ENCODE measurements at regions not wholly inside any gene's neighbourhood (a gene's known extent, or its start where the extent isn't known, plus 50 kb on each side); places are given as distances from the start of the nearest gene placed in this dataset.

GRCh38 chr2:81550277-81550676, 1245.7 kb upstream of the LRRTM1 start:
- DNase-seq (ENCODE audit: low spot score), result no peak

- no peak for DNase-seq (ENCODE audit: low spot score)
These were observed 1245.1 kb upstream of the LRRTM1 start for GRCh38 chr2:81549646-81550045.

GRCh38 chr2:81545626-81546025, 1241.1 kb upstream of the LRRTM1 start:
- DNase-seq (ENCODE audit: low spot score), result no peak

- DNase-seq (ENCODE audit: low spot score), result no peak
These were observed 1237.6 kb upstream of the LRRTM1 start for GRCh38 chr2:81542119-81542518.

GRCh38 chr2:81529944-81530343, 1225.4 kb upstream of the LRRTM1 start:
- DNase-seq (ENCODE audit: low spot score), result no peak

GRCh38 chr2:81528852-81529480, 1224.4 kb upstream of the LRRTM1 start:
- no peak for DNase-seq (ENCODE audit: low spot score)

- DNase-seq (ENCODE audit: low spot score), result no peak
These were observed 1218.8 kb upstream of the LRRTM1 start for GRCh38 chr2:81523344-81523743.

- DNase-seq (ENCODE audit: low spot score), result no peak
These were observed 1208.8 kb upstream of the LRRTM1 start for GRCh38 chr2:81513328-81513727.

- DNase-seq (ENCODE audit: low spot score), result no peak
These were observed 1201.0 kb upstream of the LRRTM1 start for GRCh38 chr2:81505586-81505985.

GRCh38 chr2:81495556-81495955, 1191.0 kb upstream of the LRRTM1 start:
- no peak for DNase-seq (ENCODE audit: low spot score)

GRCh38 chr2:81483254-81483653, 1178.7 kb upstream of the LRRTM1 start:
- DNase-seq (ENCODE audit: low spot score), result no peak

- no peak for DNase-seq (ENCODE audit: low spot score)
These were observed 1177.4 kb upstream of the LRRTM1 start for GRCh38 chr2:81481994-81482368.

- no peak for DNase-seq (ENCODE audit: low spot score)
These were observed 1176.9 kb upstream of the LRRTM1 start for GRCh38 chr2:81481242-81481993.

- no peak for DNase-seq (ENCODE audit: low spot score)
These were observed 1162.5 kb upstream of the LRRTM1 start for GRCh38 chr2:81467096-81467495.

- DNase-seq (ENCODE audit: low spot score), result no peak
These were observed 1157.9 kb upstream of the LRRTM1 start for GRCh38 chr2:81462420-81462819.

GRCh38 chr2:81445176-81445575, 1140.6 kb upstream of the LRRTM1 start:
- no peak for DNase-seq (ENCODE audit: low spot score)

GRCh38 chr2:81437456-81438000, 1133.0 kb upstream of the LRRTM1 start:
- no peak for DNase-seq (ENCODE audit: low spot score)

- DNase-seq (ENCODE audit: low spot score), result no peak
These were observed 1131.7 kb upstream of the LRRTM1 start for GRCh38 chr2:81436256-81436655.

- DNase-seq (ENCODE audit: low spot score), result no peak
These were observed 1108.1 kb upstream of the LRRTM1 start for GRCh38 chr2:81412681-81413080.

- DNase-seq (ENCODE audit: low spot score), result no peak
These were observed 1099.0 kb upstream of the LRRTM1 start for GRCh38 chr2:81403508-81403907.

GRCh38 chr2:81396417-81397019, 1092.0 kb upstream of the LRRTM1 start:
- DNase-seq (ENCODE audit: low spot score), result no peak

GRCh38 chr2:81395746-81396145, 1091.2 kb upstream of the LRRTM1 start:
- DNase-seq (ENCODE audit: low spot score), result no peak

GRCh38 chr2:81389203-81389602, 1084.7 kb upstream of the LRRTM1 start:
- no peak for DNase-seq (ENCODE audit: low spot score)

Measured in GM03348 (cell line).